Transverse colon (tissue), 4 donors: ENCODE measurements at regions not wholly inside any gene's neighbourhood (a gene's known extent, or its start where the extent isn't known, plus 50 kb on each side); places are given as distances from the start of the nearest gene placed in this dataset.

Experiments used
- DNase-seq: peaks from one replicate; pipeline ENCODE4 v3.0.0-alpha.2; 2019
- H3K27ac ChIP-seq, 4 donors: fragments of 200-600 bp; sonication (generic); 2 replicates each; pipeline ENCODE4 v1.5.1; 2016 to 2018; ENCODE audit warnings: inconsistent platforms in 4 of 4
- H3K27me3 ChIP-seq: fragments of 200-600 bp; sonication (generic); 2 replicates; pipeline ENCODE4 v1.5.1; 2017; ENCODE audit warnings: inconsistent platforms
- H3K36me3 ChIP-seq, 4 donors: fragments of 200-600 bp; sonication (generic); 2 replicates each; pipeline ENCODE4 v1.5.1; 2017 to 2019; ENCODE audit warnings: inconsistent platforms in 4 of 4
- H3K4me1 ChIP-seq, 4 donors: fragments of 200-600 bp; sonication (generic); 2 replicates each; pipeline ENCODE4 v1.5.1; 2017 to 2020; ENCODE audit warnings: inconsistent platforms in 4 of 4
- H3K4me3 ChIP-seq, 4 donors: fragments of 200-600 bp; sonication (generic); 1 replicate in 1 of 4; 2 replicates in 3 of 4; pipeline versions ENCODE4 v1.5.1 to v1.6.1; 2017 to 2019; ENCODE audit warnings: inconsistent platforms in 4 of 4
- H3K9me3 ChIP-seq, 2 donors: fragments of 200-600 bp; sonication (generic); 2 replicates each; pipeline ENCODE4 v1.5.1; 2017 to 2019; ENCODE audit warnings: inconsistent platforms in 2 of 2
- CTCF ChIP-seq, 5 experiments: fragments of 200-600 bp in 3 of 5; fragments of 450-650 bp in 2 of 5; sonication (generic) in 3 of 5; IDR thresholded peaks; 1 replicate in 2 of 5; 2 replicates in 3 of 5; pipeline ENCODE4 v1.5.1; 2016 to 2017; ENCODE audit warnings: antibody characterized with exemption in 5 of 5, inconsistent platforms in 3 of 5, mild to moderate bottlenecking in 2 of 5, moderate library complexity in 1 of 5
- EP300 ChIP-seq: sonication (generic); formaldehyde crosslinking; IDR thresholded peaks from one replicate; pipeline ENCODE4 v1.6.1; 2017; ENCODE audit warnings: antibody characterized with exemption, low read depth
- POLR2A ChIP-seq: fragments of 450-650 bp; IDR thresholded peaks from one replicate; pipeline ENCODE4 v1.6.1; 2016; ENCODE audit warnings: antibody characterized with exemption, mild to moderate bottlenecking, moderate library complexity
- POLR2AphosphoS5 ChIP-seq, 3 donors: sonication (generic); formaldehyde crosslinking; IDR thresholded peaks; one replicate each; pipeline ENCODE4 v1.6.1; 2016; ENCODE audit warnings: antibody characterized with exemption in 3 of 3
- WGBS, 2 donors: methylation state at CpG; one replicate each; pipeline ENCODE4 v1.1.5; 2018; ENCODE audit warnings: low coverage in 1 of 2; 5-methylcytosine and 5-hydroxymethylcytosine counted together
- in situ Hi-C, 4 donors: fragments of 200-750 bp; cut with MboI; loops; one replicate each; pipeline versions ENCODE4 v1.15.0 to v1.15.1; 2017; ENCODE audit warnings: low sequenced_read_pairs in 3 of 4, low pct_ligation_motif_present in 1 of 4, low pct_unique_long_range_greater_than_20kb in 1 of 4
- intact Hi-C: fragments of 100-400 bp; cut with DNase I; formaldehyde crosslinking; loops from one replicate; pipeline ENCODE4 v1.15.1; 2023; ENCODE audit warnings: low total_unique reads

DNA sequence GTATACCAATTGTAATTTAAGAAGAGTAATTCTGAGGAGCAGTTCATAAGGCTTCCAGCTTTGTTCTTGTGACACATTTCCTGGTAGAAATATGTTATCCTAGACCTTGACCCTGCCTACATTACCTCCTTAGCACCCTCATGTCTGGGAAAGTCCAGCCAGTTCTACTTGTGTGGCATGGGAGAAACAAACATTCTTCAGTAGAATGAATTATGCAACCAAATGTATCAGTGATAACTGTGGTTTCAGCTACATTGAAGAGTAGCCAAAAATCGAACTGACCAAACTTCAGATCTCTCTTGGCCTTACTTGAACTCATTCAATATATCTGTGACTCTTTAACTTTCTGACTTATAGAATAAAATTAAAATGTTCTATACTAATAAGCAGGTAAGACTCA is 308.1 kb upstream of the LYPLAL1 start:
- no peak overlapping the region for H3K27ac ChIP-seq
- no peaks in the 10 kb centered on the region for H3K27me3 ChIP-seq
- intact Hi-C loops = no loop called here
- TF ChIP-seq EP300 (no peak), POLR2AphosphoS5 (IDR thresholded peaks at IDR 0.05) (no peak), CTCF (IDR thresholded peaks at IDR 0.05) (no peak), POLR2A (no peak)
- no peaks in the 10 kb centered on the region for H3K36me3 ChIP-seq
- no peaks in the 10 kb centered on the region for H3K4me1 ChIP-seq
- in situ Hi-C loops = no loop called here
- 29 to 35% methylated on average over 1 of the region's 1 CpG for WGBS, 2 donors
- no peak overlapping the region for H3K4me3 ChIP-seq
- no peaks in the 10 kb centered on the region for H3K9me3 ChIP-seq
- no peak for DNase-seq

DNA sequence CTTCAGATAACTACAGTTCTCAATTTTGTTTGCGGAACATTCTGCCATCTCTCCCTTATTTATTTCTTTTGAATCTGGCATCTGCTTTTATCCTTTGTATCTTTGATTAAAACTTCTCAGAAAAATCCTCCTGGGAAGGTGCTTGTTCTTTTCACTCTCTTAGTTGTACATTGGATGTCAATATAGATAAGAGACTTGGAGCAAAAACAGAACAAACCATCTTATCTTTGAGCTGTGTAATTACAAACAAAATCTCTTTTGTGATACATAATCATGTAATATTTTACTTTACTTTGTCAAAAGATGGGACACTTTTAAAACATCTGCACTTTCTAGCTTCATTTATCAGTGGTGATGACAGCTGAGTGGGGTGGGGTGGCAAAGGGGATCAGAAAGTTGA is 307.2 kb upstream of the LYPLAL1 start:
- intact Hi-C loops (no loop called here), in situ Hi-C loops (no loop called here)
- no peak overlapping the region for H3K4me3 ChIP-seq
- TF ChIP-seq CTCF (IDR thresholded peaks at IDR 0.05) (no peak), POLR2A (no peak), EP300 (no peak), POLR2AphosphoS5 (IDR thresholded peaks at IDR 0.05) (no peak)
- H3K36me3 ChIP-seq = no peaks in the 10 kb centered on the region
- DNase-seq = no peak
- 94 to 100% methylated on average over 1 of the region's 1 CpG for WGBS, 2 donors
- H3K27ac ChIP-seq = no peak overlapping the region
- H3K9me3 ChIP-seq = no peaks in the 10 kb centered on the region
- no peaks in the 10 kb centered on the region for H3K4me1 ChIP-seq
- H3K27me3 ChIP-seq = no peaks in the 10 kb centered on the region

- in situ Hi-C loops = no loop called here
- no peaks in the 10 kb centered on the region for H3K4me1 ChIP-seq
- intact Hi-C loops = no loop called here
- no peak overlapping the region for H3K4me3 ChIP-seq
- no peak for DNase-seq
- no peaks in the 10 kb centered on the region for H3K9me3 ChIP-seq
- H3K27ac ChIP-seq = no peak overlapping the region
- H3K27me3 ChIP-seq = no peaks in the 10 kb centered on the region
- no peak for TF ChIP-seq POLR2AphosphoS5 (IDR thresholded peaks at IDR 0.05)
- WGBS, 2 donors = 53 to 57% methylated on average over 3 of the region's 3 CpGs
- H3K36me3 ChIP-seq = no peaks in the 10 kb centered on the region
Measured at GRCh38 chr1:218867066-218867465, 306.6 kb upstream of the LYPLAL1 start.

- Histone ChIP-seq H3K27me3 (no peaks in the 10 kb centered on the region), H3K36me3 (no peaks in the 10 kb centered on the region), H3K9me3 (no peaks in the 10 kb centered on the region), H3K4me3 (no peak overlapping the region), H3K27ac (no peak overlapping the region), H3K4me1 (no peaks in the 10 kb centered on the region)
- no peak for TF ChIP-seq POLR2A
- intact Hi-C loops (no loop called here), in situ Hi-C loops (no loop called here)
- WGBS, 2 donors = 63 to 78% methylated on average over 3 of the region's 3 CpGs
- no peak for DNase-seq
Measured at GRCh38 chr1:218867941-218868626, 305.6 kb upstream of the LYPLAL1 start.

- in situ Hi-C loops (no loop called here), intact Hi-C loops (no loop called here)
- no peaks in the 10 kb centered on the region for H3K27me3 ChIP-seq
- H3K4me1 ChIP-seq = no peaks in the 10 kb centered on the region
- H3K9me3 ChIP-seq = no peaks in the 10 kb centered on the region
- no peaks in the 10 kb centered on the region for H3K36me3 ChIP-seq
- no peak overlapping the region for H3K4me3 ChIP-seq
- no peak for DNase-seq
- H3K27ac ChIP-seq = no peak overlapping the region
- TF ChIP-seq CTCF (IDR thresholded peaks at IDR 0.05) (no peak), POLR2A (no peak), EP300 (no peak), POLR2AphosphoS5 (IDR thresholded peaks at IDR 0.05) (no peak)
Measured at GRCh38 chr1:218869276-218869675, 304.4 kb upstream of the LYPLAL1 start.
